CD4-positive, alpha-beta T cell (primary cell): ENCODE measurements at regions not wholly inside any gene's neighbourhood (a gene's known extent, or its start where the extent isn't known, plus 50 kb on each side); places are given as distances from the start of the nearest gene placed in this dataset.

Experiments used
- ATAC-seq: fragments of 200-7000 bp; cut with Tn5 transposase; one replicate; pipeline ENCODE4 v1.10.0; 2022; ENCODE audit warnings: mild to moderate bottlenecking; ENCODE audit not compliant: poor library complexity
- CTCF ChIA-PET: fragments of 350-600 bp; sonication (Branson Sonifier 250); formaldehyde crosslinking; loops from one replicate; lab custom pipeline; 2021; ENCODE audit warnings: antibody characterized with exemption, inconsistent platforms; lab: Charles Lee
- POLR2A ChIA-PET: fragments of 350-600 bp; sonication (Branson Sonifier 250); formaldehyde crosslinking; loops from one replicate; lab custom pipeline; 2021; ENCODE audit warnings: antibody characterized with exemption, inconsistent platforms; lab: Charles Lee
- DNase-seq, 14 experiments: peaks; one replicate each; pipeline ENCODE4 v3.0.0-alpha.2; 2013 to 2020; ENCODE audit warnings: mixed read lengths in 2 of 14
- H3K27ac ChIP-seq, 2 donors: one replicate each; pipeline versions ENCODE4 v1.5.1 to v1.7.0; 2013; ENCODE audit warnings: low read length in 2 of 2, low read depth in 1 of 2, mild to moderate bottlenecking in 1 of 2
- H3K27me3 ChIP-seq, 2 experiments: 1 replicate in 1 of 2; 2 replicates in 1 of 2; pipeline versions ENCODE4 v1.6.1 to v1.7.0; 2013; ENCODE audit warnings: low read length in 2 of 2, control low read depth in 1 of 2, mild to moderate bottlenecking in 1 of 2, moderate library complexity in 1 of 2; ENCODE audit not compliant: insufficient read depth in 2 of 2, control insufficient read depth in 1 of 2
- H3K36me3 ChIP-seq: one replicate; pipeline ENCODE4 v1.6.1; 2013; ENCODE audit warnings: low read length, control low read depth; ENCODE audit not compliant: insufficient read depth
- H3K4me1 ChIP-seq: one replicate; pipeline ENCODE4 v1.6.1; 2013; ENCODE audit warnings: low read length, control low read depth; ENCODE audit not compliant: insufficient read depth
- H3K4me3 ChIP-seq: one replicate; pipeline ENCODE4 v1.5.1; 2013; ENCODE audit warnings: mild to moderate bottlenecking, low read length, moderate library complexity
- H3K9me3 ChIP-seq, 2 experiments: 1 replicate in 1 of 2; 2 replicates in 1 of 2; pipeline versions ENCODE4 v1.6.1 to v1.7.0; 2013; ENCODE audit warnings: low read length in 2 of 2, mild to moderate bottlenecking in 2 of 2, control low read depth in 1 of 2, moderate library complexity in 1 of 2; ENCODE audit not compliant: control insufficient read depth in 1 of 2, insufficient read depth in 1 of 2
- H3K27ac Mint-ChIP-seq: one replicate; pipeline ENCODE4 v1.8.0; 2020; ENCODE audit warnings: mixed read lengths
- H3K27me3 Mint-ChIP-seq: one replicate; pipeline ENCODE4 v1.8.0; 2021; ENCODE audit warnings: mixed read lengths
- H3K36me3 Mint-ChIP-seq: one replicate; pipeline ENCODE4 v1.8.0; 2021; ENCODE audit warnings: low read depth, mixed read lengths
- H3K4me1 Mint-ChIP-seq: one replicate; pipeline ENCODE4 v1.8.0; 2021; ENCODE audit warnings: low read depth, mixed read lengths
- H3K4me3 Mint-ChIP-seq: one replicate; pipeline ENCODE4 v1.8.0; 2020; ENCODE audit warnings: mild to moderate bottlenecking, mixed read lengths
- H3K9me3 Mint-ChIP-seq: one replicate; pipeline ENCODE4 v1.8.0; 2020; ENCODE audit warnings: mixed read lengths
- CTCF ChIP-seq: fragments of 200-600 bp; IDR thresholded peaks from one replicate; pipeline ENCODE4 v1.8.0; 2022; ENCODE audit warnings: antibody characterized with exemption, mild to moderate bottlenecking
- intact Hi-C, 2 experiments: fragments of 100-400 bp; cut with DNase I in 1 of 2; cut with micrococcal nuclease in 1 of 2; formaldehyde crosslinking; loops; one replicate each; pipeline versions ENCODE4 v1.15.1 to v1.9.0; 2023 to 2025; cut with DNase I, micrococcal nuclease

GRCh38 chr6:112640891-112641290, 293.8 kb downstream of the RFPL4B start:
- ATAC-seq (no peak), DNase-seq (no peak)
- Histone ChIP-seq H3K36me3 (no peaks in the 10 kb centered on the region), H3K4me1 (no peaks in the 10 kb centered on the region), H3K27ac (no peak overlapping the region), H3K27me3 (no peaks in the 10 kb centered on the region), H3K4me3 (no peak overlapping the region), H3K9me3 (no peaks in the 10 kb centered on the region)
- Mint-ChIP-seq H3K9me3 (no peaks in the 10 kb centered on the region), H3K27me3 (no peaks in the 10 kb centered on the region), H3K4me1 (no peaks in the 10 kb centered on the region), H3K36me3 (no peaks in the 10 kb centered on the region), H3K4me3 (no peak overlapping the region), H3K27ac (no peak overlapping the region)
- ChIA-PET CTCF (no interaction called here), POLR2A (no interaction called here)
- intact Hi-C loops, result no loop called here
- TF ChIP-seq CTCF, result no peak

- H3K4me1 Mint-ChIP-seq, result no peaks in the 10 kb centered on the region
- H3K4me3 ChIP-seq, result no peak overlapping the region
- H3K27me3 ChIP-seq, result no peaks in the 10 kb centered on the region
- H3K9me3 Mint-ChIP-seq, result no peaks in the 10 kb centered on the region
- no peak for TF ChIP-seq CTCF
- intact Hi-C loops, result no loop called here
- POLR2A ChIA-PET, result no interaction called here
- no peaks in the 10 kb centered on the region for H3K4me1 ChIP-seq
- H3K27ac Mint-ChIP-seq, result no peak overlapping the region
- ATAC-seq (no peak), DNase-seq (no peak)
- H3K27ac ChIP-seq, result no peak overlapping the region
- no peaks in the 10 kb centered on the region for H3K27me3 Mint-ChIP-seq
- no peak overlapping the region for H3K4me3 Mint-ChIP-seq
- CTCF ChIA-PET, result no interaction called here
- H3K9me3 ChIP-seq, result no peaks in the 10 kb centered on the region
- H3K36me3 Mint-ChIP-seq, result no peaks in the 10 kb centered on the region
- no peaks in the 10 kb centered on the region for H3K36me3 ChIP-seq
Observed at GRCh38 chr6:112649853-112650252, 302.7 kb downstream of the RFPL4B start.

GRCh38 chr6:112651239-112651638, 304.1 kb downstream of the RFPL4B start:
- POLR2A ChIA-PET, result no interaction called here
- intact Hi-C loops, result no loop called here

More at GRCh38 chr6:112651239-112651638, 304.1 kb downstream of the RFPL4B start:
- Mint-ChIP-seq H3K4me1 (no peaks in the 10 kb centered on the region), H3K27me3 (no peaks in the 10 kb centered on the region), H3K36me3 (no peaks in the 10 kb centered on the region), H3K4me3 (no peak overlapping the region), H3K9me3 (no peaks in the 10 kb centered on the region), H3K27ac (no peak overlapping the region)
- DNase-seq (no peak), ATAC-seq (no peak)
- no peaks in the 10 kb centered on the region for H3K36me3 ChIP-seq
- H3K9me3 ChIP-seq, result no peaks in the 10 kb centered on the region
- no peaks in the 10 kb centered on the region for H3K27me3 ChIP-seq
- no peak overlapping the region for H3K4me3 ChIP-seq
- TF ChIP-seq CTCF, result no peak
- no peaks in the 10 kb centered on the region for H3K4me1 ChIP-seq
- CTCF ChIA-PET, result no interaction called here
- no peak overlapping the region for H3K27ac ChIP-seq
